HS-27A (cell line): ENCODE measurements at regions not wholly inside any gene's neighbourhood (a gene's known extent, or its start where the extent isn't known, plus 50 kb on each side); places are given as distances from the start of the nearest gene placed in this dataset.

Experiments used
- DNase-seq: peaks from one replicate; pipeline ENCODE4 v3.0.0-alpha.2; 2012; ENCODE audit warnings: low read depth, missing footprints

DNA sequence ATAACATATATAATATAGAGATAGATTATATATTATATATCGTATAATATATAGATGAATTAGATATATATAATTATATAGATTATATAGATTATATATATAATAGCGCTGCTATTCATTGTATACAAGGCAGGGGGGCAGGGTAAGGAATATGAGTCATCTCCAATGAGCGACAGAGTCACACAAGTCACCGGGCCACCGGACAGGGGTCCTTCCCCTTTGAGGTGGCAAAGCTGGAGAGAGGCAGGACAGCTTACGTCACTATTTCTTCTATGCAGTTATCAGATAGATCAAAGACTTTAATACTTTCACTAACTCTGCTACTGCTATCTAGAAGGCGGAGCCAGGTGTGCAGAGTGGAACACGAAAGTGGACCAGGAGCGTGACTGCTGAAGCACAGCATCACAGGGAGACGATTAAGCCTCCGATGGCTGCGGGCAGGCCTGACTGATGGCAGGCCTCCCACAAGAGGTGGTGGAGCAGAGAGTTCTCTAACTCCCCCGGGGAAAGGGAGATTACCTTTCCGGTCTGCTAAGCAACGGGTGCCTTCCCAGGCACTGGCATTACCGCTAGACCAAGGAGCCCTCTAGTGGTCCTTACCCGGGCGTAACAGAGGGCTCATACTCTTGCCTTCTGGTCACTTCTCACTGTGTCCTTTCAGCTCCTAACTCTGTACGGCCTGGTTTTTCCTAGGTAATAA, 2154.7 kb downstream of the MRPL39 start:
- DNase-seq: no peak

- DNase-seq: no peak
These were observed 2162.0 kb downstream of the MRPL39 start for GRCh38 chr21:23445307-23445706.

GRCh38 chr21:23438081-23438480, 2169.2 kb downstream of the MRPL39 start:
- DNase-seq: no peak

DNA sequence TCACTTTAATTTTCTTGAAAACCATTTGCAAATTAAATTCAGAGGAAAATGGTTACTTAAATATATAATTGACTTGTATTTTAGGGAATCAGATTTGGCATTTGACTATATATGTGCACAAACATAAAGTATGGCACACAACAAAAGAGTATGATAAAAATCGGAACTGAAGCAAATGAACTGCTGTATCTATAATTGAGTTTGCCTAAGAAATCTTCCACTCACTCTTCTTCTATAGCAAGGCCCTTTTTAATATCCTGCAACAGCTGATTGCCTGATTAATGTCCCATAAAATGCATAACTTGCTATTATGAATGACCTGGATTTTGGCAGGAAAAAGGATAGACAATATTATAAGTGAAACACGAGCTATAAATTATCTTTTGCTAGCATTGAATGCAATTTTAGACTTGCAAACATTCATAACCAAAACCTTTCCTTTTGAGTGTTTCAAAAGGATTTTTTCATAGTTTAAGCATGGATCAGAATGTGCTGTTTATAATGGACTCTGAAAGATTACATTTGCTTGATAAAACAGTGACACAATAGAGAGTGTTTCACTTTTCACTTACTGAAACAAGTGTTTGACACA, 2204.3 kb downstream of the MRPL39 start:
- no peak for DNase-seq

DNA sequence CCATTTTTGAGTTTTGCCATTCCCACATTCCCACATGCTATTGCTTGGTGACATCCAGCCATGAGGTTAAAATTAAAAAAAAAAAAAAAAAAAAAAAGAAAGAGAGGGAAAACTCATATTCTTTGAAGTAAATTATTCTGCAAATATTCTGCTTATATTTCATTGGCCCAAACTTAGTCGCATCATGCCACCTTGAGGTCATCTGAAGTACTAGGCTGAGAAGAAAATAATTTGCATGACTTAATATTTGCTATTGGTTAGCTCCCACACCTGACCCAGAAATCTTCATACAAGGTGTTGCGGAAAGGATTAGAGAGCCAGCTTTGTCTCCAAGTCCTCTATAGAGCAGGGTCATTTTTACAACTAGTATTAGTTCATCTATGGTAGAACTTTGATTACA, 2206.0 kb downstream of the MRPL39 start:
- DNase-seq: no peak

DNA sequence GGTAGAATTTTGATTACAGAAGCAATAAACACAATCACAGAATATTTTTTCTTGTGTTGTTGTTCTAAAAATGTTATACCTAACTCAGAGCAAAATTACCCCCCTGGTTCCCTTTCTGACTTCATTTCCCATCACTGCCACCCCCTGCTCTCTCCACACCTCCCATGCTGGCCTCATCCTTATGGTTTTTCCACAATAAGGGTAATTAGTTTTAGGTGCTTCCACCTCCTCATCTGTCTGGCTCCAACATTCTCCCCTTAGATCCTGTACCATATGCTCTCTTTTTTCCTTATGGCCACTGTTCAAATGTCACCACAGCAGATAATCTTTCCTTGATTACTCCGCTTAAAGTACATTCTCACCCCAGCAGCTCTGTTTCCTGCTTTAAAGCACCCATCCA, 2208.6 kb downstream of the MRPL39 start:
- DNase-seq: no peak

DNA sequence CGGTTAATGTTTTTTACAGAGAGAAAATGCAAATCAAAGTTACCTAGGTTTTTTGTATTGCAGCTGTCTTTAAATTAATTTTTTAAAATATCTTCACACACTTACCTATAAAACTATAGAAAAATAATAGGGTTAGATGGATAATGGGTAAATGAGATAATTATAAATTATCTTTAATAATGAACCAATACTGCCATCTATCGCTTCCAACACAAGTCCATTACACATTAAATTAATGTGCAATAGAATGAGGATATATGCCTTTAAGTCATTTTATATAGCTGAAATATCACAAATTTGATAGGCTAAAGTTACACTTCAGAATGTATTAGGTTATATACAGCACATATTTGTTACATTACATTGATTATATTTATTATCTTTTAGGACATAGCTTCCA, 2212.8 kb downstream of the MRPL39 start:
- DNase-seq: no peak

DNA sequence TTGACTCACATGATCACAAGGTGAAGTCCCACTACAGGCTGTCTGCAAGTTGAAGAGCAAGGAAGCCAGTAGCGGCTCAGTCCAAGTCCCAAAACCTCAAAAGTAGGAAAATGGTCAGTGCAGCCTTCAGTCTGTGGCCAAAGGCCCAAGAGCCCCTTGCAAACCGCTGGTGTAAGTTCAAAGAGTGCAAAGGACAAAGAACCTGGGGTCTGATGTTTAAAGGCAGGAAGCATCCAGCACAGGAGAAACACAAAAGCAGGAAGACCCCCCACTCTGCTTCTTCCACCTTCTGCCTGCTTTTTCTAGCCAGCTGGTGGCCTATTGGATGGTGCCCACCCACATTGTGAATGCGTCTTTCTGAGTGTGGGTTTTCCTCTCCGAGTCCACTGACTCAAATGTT, 2222.6 kb downstream of the MRPL39 start:
- DNase-seq: no peak

GRCh38 chr21:23374155-23374554, 2233.1 kb downstream of the MRPL39 start:
- DNase-seq: no peak

DNA sequence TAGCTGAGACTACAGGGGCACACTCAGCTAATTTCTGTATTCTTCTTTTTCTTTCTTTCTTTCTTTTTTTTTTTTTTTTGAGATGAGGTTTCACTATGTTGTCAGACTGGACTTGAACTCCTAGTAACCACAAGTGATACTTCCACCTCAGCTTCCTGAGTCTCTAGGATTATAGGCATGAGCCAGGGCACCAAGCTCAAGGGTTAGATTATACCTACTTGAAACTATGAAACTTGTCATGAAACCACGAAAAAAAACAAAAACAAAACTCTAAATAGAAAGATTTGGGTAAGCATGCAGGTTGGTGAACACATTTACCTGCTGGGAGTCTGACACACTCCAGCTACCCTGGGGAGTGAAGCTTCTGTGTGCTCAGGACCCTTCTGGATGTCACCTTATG, 2250.4 kb downstream of the MRPL39 start:
- DNase-seq: no peak

GRCh38 chr21:23316190-23316589, 2291.1 kb downstream of the MRPL39 start:
- DNase-seq: no peak

- DNase-seq: no peak
These were observed 2298.5 kb downstream of the MRPL39 start for GRCh38 chr21:23308741-23309140.

- DNase-seq: no peak
These were observed 2300.2 kb downstream of the MRPL39 start for GRCh38 chr21:23307065-23307464.

GRCh38 chr21:23292292-23292691, 2294.1 kb downstream of the NCAM2 start:
- no peak for DNase-seq

DNA sequence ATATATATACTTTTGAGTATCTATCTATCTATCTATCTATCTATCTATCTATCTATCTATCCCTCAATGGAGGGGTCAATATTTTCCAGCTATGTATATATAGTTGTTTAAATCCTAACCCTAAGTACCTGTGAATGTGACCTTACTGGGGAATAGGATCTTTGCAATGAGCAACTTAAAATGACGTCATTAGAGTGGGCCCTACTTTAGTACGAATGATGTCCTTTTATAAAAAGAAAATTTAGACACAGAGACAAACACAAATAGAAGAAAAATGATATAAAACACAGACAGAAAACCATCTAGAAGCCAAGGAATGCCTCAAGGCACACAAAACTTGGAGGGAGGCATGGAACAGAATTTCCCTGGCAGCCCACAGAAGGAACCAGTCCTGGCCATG, 2283.7 kb downstream of the NCAM2 start:
- DNase-seq: no peak

- DNase-seq: no peak
These were observed 2251.6 kb downstream of the NCAM2 start for GRCh38 chr21:23249760-23250159.

- no peak for DNase-seq
These were observed 2249.1 kb downstream of the NCAM2 start for GRCh38 chr21:23247334-23247733.

- no peak for DNase-seq
These were observed 2247.0 kb downstream of the NCAM2 start for GRCh38 chr21:23245255-23245654.

DNA sequence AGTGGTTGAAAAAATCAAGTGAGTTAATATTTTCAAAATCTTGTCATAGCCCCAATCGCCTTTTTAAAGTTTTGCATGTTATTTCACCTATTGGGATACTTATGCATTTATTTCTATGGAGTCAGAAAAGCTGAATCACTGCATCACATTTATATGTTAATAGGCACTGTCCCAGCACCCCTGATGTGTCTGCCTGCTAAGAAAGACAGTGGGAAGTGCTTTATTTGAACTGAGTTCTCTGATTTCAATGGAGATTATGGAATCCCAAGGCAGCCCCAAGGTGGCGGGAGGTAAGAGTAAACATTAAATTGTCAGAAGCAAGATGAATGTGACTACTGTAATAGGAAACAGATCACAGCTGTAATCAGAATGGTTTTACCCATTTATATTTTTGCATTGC, 2225.7 kb downstream of the NCAM2 start:
- no peak for DNase-seq

- no peak for DNase-seq
These were observed 2220.5 kb downstream of the NCAM2 start for GRCh38 chr21:23218667-23219066.

GRCh38 chr21:23217597-23217996, 2219.4 kb downstream of the NCAM2 start:
- DNase-seq: no peak

DNA sequence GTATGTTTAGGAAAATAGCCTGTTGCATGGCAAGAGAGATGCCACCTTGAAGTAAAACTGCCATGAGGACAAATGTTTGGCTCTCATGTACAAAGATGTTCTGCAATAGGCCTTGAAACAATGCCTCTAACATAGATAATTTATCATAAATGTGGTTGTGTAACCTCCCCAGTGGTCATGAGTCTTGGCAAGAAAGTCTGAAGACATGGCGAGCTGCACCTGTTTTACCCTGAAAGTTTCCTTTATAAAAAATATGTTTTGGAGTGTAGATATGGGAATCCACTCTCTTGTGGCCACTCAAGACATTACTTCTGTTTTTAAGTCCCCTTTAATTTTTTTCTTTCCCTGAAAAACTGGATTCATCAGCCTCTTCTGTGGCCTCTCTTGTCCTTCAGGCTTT, 2217.1 kb downstream of the NCAM2 start:
- no peak for DNase-seq
